ENCODE measurements at regions not wholly inside any gene's neighbourhood (a gene's known extent, or its start where the extent isn't known, plus 50 kb on each side); places are given as distances from the start of the nearest gene placed in this dataset.

- TF ChIP-seq POLR2A (IDR thresholded peaks at IDR 0.05; ENCODE audit: low read depth, low read length) = no peak
- no peak for TF ChIP-seq TAF1 (IDR thresholded peaks at IDR 0.05; ENCODE audit: low read depth, low read length)
- no peak for TF ChIP-seq PAX5 (IDR thresholded peaks at IDR 0.05; ENCODE audit: insufficient read depth, low read length, severe bottlenecking)
- TF ChIP-seq POLR2AphosphoS5 (IDR thresholded peaks at IDR 0.05; ENCODE audit: low read depth, low read length) = no peak
- no peak for TF ChIP-seq SPI1 (IDR thresholded peaks at IDR 0.05; ENCODE audit: low read depth, low read length)
Observed at GRCh38 chr5:56616454-56617160, 198.7 kb upstream of the MAP3K1 start.

Data from GM12891 (cell line).